Osteocyte (in vitro differentiated cells): ENCODE measurements at regions not wholly inside any gene's neighbourhood (a gene's known extent, or its start where the extent isn't known, plus 50 kb on each side); places are given as distances from the start of the nearest gene placed in this dataset.
A peak's percentile ranks its signal among the peaks of the same experiment; 100 is the strongest.

ENCODE experiments used
- DNase-seq: peaks from one replicate; pipeline ENCODE4 v3.0.0; 2021; ENCODE audit warnings: mixed read lengths; ENCODE audit not compliant: unreplicated experiment; ENCODE audit errors: extremely low spot score
- H3K27ac Mint-ChIP-seq: one replicate; pipeline ENCODE4 v1.8.0; 2021; ENCODE audit warnings: mild to moderate bottlenecking, mixed read lengths; ENCODE audit not compliant: unreplicated experiment
- H3K27me3 Mint-ChIP-seq: one replicate; pipeline ENCODE4 v1.8.0; 2021; ENCODE audit warnings: mixed read lengths; ENCODE audit not compliant: unreplicated experiment
- H3K36me3 Mint-ChIP-seq: one replicate; pipeline ENCODE4 v1.8.0; 2021; ENCODE audit warnings: mixed read lengths; ENCODE audit not compliant: unreplicated experiment
- H3K4me1 Mint-ChIP-seq: one replicate; pipeline ENCODE4 v1.8.0; 2021; ENCODE audit warnings: mixed read lengths; ENCODE audit not compliant: unreplicated experiment
- H3K4me3 Mint-ChIP-seq: one replicate; pipeline ENCODE4 v1.8.0; 2021; ENCODE audit warnings: mild to moderate bottlenecking, moderate library complexity, mixed read lengths; ENCODE audit not compliant: unreplicated experiment
- H3K9me3 Mint-ChIP-seq: one replicate; pipeline ENCODE4 v1.8.0; 2021; ENCODE audit warnings: mixed read lengths; ENCODE audit not compliant: unreplicated experiment
- TF ChIP-seq, protein P1 (sequence below): fragments of 200-600 bp; sonication (generic); IDR thresholded peaks from 2 replicates; pipeline ENCODE4 v1.5.0; 2021; ENCODE audit warnings: antibody characterized with exemption, mild to moderate bottlenecking, moderate library complexity

- Mint-ChIP-seq H3K4me3 (no peak overlapping the region), H3K27ac (no peak overlapping the region), H3K4me1 (no peaks in the 10 kb centered on the region), H3K36me3 (no peaks in the 10 kb centered on the region), H3K27me3 (peaks cover 7% of the 10 kb centered on the region), H3K9me3 (no peaks in the 10 kb centered on the region)
- no peak for DNase-seq
- TF ChIP-seq, protein P1, sequence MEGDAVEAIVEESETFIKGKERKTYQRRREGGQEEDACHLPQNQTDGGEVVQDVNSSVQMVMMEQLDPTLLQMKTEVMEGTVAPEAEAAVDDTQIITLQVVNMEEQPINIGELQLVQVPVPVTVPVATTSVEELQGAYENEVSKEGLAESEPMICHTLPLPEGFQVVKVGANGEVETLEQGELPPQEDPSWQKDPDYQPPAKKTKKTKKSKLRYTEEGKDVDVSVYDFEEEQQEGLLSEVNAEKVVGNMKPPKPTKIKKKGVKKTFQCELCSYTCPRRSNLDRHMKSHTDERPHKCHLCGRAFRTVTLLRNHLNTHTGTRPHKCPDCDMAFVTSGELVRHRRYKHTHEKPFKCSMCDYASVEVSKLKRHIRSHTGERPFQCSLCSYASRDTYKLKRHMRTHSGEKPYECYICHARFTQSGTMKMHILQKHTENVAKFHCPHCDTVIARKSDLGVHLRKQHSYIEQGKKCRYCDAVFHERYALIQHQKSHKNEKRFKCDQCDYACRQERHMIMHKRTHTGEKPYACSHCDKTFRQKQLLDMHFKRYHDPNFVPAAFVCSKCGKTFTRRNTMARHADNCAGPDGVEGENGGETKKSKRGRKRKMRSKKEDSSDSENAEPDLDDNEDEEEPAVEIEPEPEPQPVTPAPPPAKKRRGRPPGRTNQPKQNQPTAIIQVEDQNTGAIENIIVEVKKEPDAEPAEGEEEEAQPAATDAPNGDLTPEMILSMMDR, result no peak
These were observed 55.3 kb upstream of the SLC30A5 start for GRCh38 chr5:69038539-69038938.

GRCh38 chr5:69039829-69040228, 54.0 kb upstream of the SLC30A5 start:
- Mint-ChIP-seq H3K36me3 (no peaks in the 10 kb centered on the region), H3K27ac (no peak overlapping the region), H3K4me3 (no peak overlapping the region), H3K4me1 (no peaks in the 10 kb centered on the region), H3K9me3 (no peaks in the 10 kb centered on the region), H3K27me3 (peaks cover 3% of the 10 kb centered on the region)
- no peak for DNase-seq
- TF ChIP-seq, protein P1, result no peak

DNA sequence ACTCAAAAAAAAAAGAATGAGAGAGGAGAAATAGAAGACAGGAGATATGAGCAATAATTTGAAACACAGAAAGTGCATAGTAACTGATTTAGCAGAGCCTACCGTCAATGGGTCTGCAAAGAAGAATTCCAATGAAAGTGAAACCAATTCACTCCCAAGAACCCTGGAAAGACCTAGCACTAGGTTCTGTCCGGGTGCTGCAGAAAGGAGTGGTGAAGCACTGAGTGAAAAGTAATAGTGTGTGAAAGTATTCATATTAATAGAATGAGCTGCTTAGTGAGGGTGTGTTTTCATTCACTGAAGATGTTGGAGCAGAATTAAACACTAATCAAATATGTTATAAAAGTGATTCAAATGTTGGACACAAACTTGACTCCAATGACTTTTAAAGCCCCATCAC, 51.3 kb upstream of the SLC30A5 start:
- Mint-ChIP-seq H3K9me3 (no peaks in the 10 kb centered on the region), H3K27me3 (peaks cover 3% of the 10 kb centered on the region), H3K4me1 (peaks cover 2% of the 10 kb centered on the region), H3K36me3 (no peaks in the 10 kb centered on the region), H3K4me3 (no peak overlapping the region), H3K27ac (no peak overlapping the region)
- no peak for DNase-seq
- TF ChIP-seq, protein P1, result no peak

DNA sequence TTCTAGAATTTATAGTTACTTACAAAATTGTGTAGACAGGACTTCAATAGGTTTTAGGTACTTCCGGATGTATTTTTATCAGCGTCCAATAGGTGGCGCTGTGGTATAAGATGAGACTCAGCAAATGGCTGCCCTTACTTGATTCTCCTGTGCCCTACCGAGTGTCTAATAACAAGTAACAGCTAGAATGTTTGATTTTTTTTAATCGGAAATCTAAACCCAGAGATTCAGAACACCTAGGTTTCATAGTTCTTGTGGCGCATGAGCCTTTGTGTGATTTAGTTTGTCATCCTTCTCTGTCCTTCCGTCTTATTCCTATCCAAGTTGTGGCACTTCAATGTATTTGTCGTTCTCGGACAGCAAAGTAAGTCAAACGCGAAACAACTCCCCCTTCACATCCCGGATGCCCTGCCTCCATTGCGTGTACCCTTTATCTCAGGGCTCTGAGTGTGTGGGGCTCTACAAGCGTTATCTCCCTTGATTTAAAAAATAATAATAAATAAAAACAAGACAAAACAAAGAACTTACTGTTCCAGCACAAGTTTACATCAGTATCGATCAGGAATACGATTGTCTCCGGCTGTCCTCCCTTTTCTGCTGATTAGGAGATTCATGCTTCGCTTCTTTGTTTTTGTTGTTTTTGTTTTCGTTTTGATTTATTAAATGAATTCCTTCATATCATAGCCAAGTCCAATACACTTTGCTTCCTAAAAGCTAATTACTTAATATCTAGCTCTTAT, 50.7 kb upstream of the SLC30A5 start:
- H3K4me1 Mint-ChIP-seq, result peaks cover 2% of the 10 kb centered on the region
- TF ChIP-seq, protein P1, result peak; percentile 88
- H3K4me3 Mint-ChIP-seq, result peak overlapping the region; percentile 48
- no peaks in the 10 kb centered on the region for H3K36me3 Mint-ChIP-seq
- peak overlapping the region; percentile 9 for H3K27ac Mint-ChIP-seq
- H3K27me3 Mint-ChIP-seq, result peaks cover 3% of the 10 kb centered on the region
- DNase-seq, result peak; percentile 87
- no peaks in the 10 kb centered on the region for H3K9me3 Mint-ChIP-seq

DNA sequence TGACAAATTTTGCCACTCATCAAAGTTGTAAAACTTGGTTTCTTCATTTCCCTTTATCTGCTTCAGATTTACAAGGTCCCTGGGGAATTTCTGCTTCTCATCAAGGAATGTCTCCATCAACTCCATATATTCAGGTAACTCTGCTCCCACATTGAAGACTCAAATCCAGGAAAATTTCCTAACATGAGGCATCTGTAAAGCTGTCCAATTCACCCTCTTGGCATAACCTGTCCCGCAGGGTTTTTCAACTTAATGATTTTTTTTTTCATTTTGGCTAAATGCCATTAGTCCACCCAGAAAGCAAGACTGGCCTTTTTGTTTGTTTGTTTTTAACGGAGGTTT, 50.2 kb upstream of the SLC30A5 start:
- Mint-ChIP-seq H3K27me3 (peaks cover 3% of the 10 kb centered on the region), H3K4me1 (peaks cover 2% of the 10 kb centered on the region), H3K4me3 (no peak overlapping the region), H3K9me3 (no peaks in the 10 kb centered on the region), H3K36me3 (no peaks in the 10 kb centered on the region), H3K27ac (no peak overlapping the region)
- DNase-seq, result no peak
- TF ChIP-seq, protein P1, result no peak
